ENCODE measurements at regions not wholly inside any gene's neighbourhood (a gene's known extent, or its start where the extent isn't known, plus 50 kb on each side); places are given as distances from the start of the nearest gene placed in this dataset.

- Histone ChIP-seq H3K27me3 (ENCODE audit: insufficient read depth, low read depth) (no peaks in the 10 kb centered on the region), H3K4me1 (replicated peaks; ENCODE audit: insufficient read depth) (peaks cover 8% of the 10 kb centered on the region), H3F3A (ENCODE audit: insufficient read depth, low read depth) (peaks cover 5% of the 10 kb centered on the region), H3K79me2 (ENCODE audit: low read depth) (no peaks in the 10 kb centered on the region), H3K27ac (no peak overlapping the region), H3K4me2 (no peak overlapping the region), H3K9me2 (ENCODE audit: insufficient read depth) (no peaks in the 10 kb centered on the region), H2AFZ (no peak overlapping the region), H3K4me3 (no peak overlapping the region), H4K20me1 (ENCODE audit: insufficient read depth) (no peaks in the 10 kb centered on the region), H3K9me3 (ENCODE audit: insufficient read depth, low read depth) (0 out of 2 replicates have a peak, but pooled peaks cover 3% of the 10 kb centered on the region), H3K36me3 (ENCODE audit: low read depth) (no peaks in the 10 kb centered on the region)
- intact Hi-C loops (cut with micrococcal nuclease; ENCODE audit: unreplicated experiment), result no loop called here
- CTCF ChIA-PET, result no interaction called here
- no TSS peak for BruUV-seq (replicated peaks)
- DNase-seq, result no peak
- POLR2A ChIA-PET (ENCODE audit: unreplicated experiment), result no interaction called here
- no peak for TF ChIP-seq EZH2 (IDR thresholded peaks at IDR 0.05; ENCODE audit: low read depth)
- TF ChIP-seq CTCF (conservative IDR thresholded peaks at IDR 0.05), result no peak
These were observed 153.0 kb upstream of the ANK3 start for GRCh38 chr10:60542657-60543056.

GRCh38 chr10:60541451-60541850 is 151.8 kb upstream of the ANK3 start:
- intact Hi-C loops (cut with micrococcal nuclease; ENCODE audit: unreplicated experiment), result no loop called here
- no peaks in the 10 kb centered on the region for H3K36me3 ChIP-seq (ENCODE audit: low read depth)
- DNase-seq, result no peak
- H3K4me2 ChIP-seq, result no peak overlapping the region
- peaks cover 5% of the 10 kb centered on the region for H3F3A ChIP-seq (ENCODE audit: insufficient read depth, low read depth)
- no peaks in the 10 kb centered on the region for H4K20me1 ChIP-seq (ENCODE audit: insufficient read depth)
- H2AFZ ChIP-seq, result no peak overlapping the region
- peaks cover 12% of the 10 kb centered on the region for H3K4me1 ChIP-seq (replicated peaks; ENCODE audit: insufficient read depth)
- no peak for TF ChIP-seq EZH2 (IDR thresholded peaks at IDR 0.05; ENCODE audit: low read depth)
- TF ChIP-seq CTCF (conservative IDR thresholded peaks at IDR 0.05), result no peak
- H3K9me3 ChIP-seq (ENCODE audit: insufficient read depth, low read depth), result no peaks in the 10 kb centered on the region
- H3K79me2 ChIP-seq (ENCODE audit: low read depth), result no peaks in the 10 kb centered on the region
- POLR2A ChIA-PET (ENCODE audit: unreplicated experiment), result no interaction called here
- H3K27me3 ChIP-seq (ENCODE audit: insufficient read depth, low read depth), result no peaks in the 10 kb centered on the region
- H3K27ac ChIP-seq, result no peak overlapping the region
- no peaks in the 10 kb centered on the region for H3K9me2 ChIP-seq (ENCODE audit: insufficient read depth)
- CTCF ChIA-PET, result no interaction called here
- BruUV-seq (replicated peaks), result no TSS peak
- no peak overlapping the region for H3K4me3 ChIP-seq

GRCh38 chr10:60537697-60538096 is 148.0 kb upstream of the ANK3 start:
- Histone ChIP-seq H3K36me3 (ENCODE audit: low read depth) (no peaks in the 10 kb centered on the region), H3K27ac (0 out of 2 replicates have a peak overlapping the region, but pooled peaks have one; percentile 0), H3K79me2 (ENCODE audit: low read depth) (no peaks in the 10 kb centered on the region), H4K20me1 (ENCODE audit: insufficient read depth) (no peaks in the 10 kb centered on the region), H3K4me3 (no peak overlapping the region), H3F3A (ENCODE audit: insufficient read depth, low read depth) (peaks cover 5% of the 10 kb centered on the region), H3K27me3 (ENCODE audit: insufficient read depth, low read depth) (no peaks in the 10 kb centered on the region), H3K4me1 (replicated peaks; ENCODE audit: insufficient read depth) (peaks cover 12% of the 10 kb centered on the region), H2AFZ (no peak overlapping the region), H3K9me3 (ENCODE audit: insufficient read depth, low read depth) (no peaks in the 10 kb centered on the region), H3K9me2 (ENCODE audit: insufficient read depth) (no peaks in the 10 kb centered on the region), H3K4me2 (no peak overlapping the region)
- DNase-seq, result peak in 1 of 2 experiments; percentile 73
- intact Hi-C loops (cut with micrococcal nuclease; ENCODE audit: unreplicated experiment), result loop anchor here (5.0 kb wide), 1 partner anchor 90 kb away; no protein-coding TSS in a partner anchor
- CTCF ChIA-PET, result no interaction called here
- BruUV-seq (replicated peaks), result no TSS peak
- TF ChIP-seq CTCF (conservative IDR thresholded peaks at IDR 0.05) (no peak), EZH2 (IDR thresholded peaks at IDR 0.05; ENCODE audit: low read depth) (no peak)
- POLR2A ChIA-PET (ENCODE audit: unreplicated experiment), result no interaction called here

All from PC-9 (cell line).